Caki2 (cell line): ENCODE measurements at regions not wholly inside any gene's neighbourhood (a gene's known extent, or its start where the extent isn't known, plus 50 kb on each side); places are given as distances from the start of the nearest gene placed in this dataset.
"Not testable (repeated sequence)": the region's sequence is repeated elsewhere in the genome, so short reads cannot be mapped to it uniquely, and the experiment has no call there.

Experiments used
- DNase-seq: peaks from one replicate; pipeline ENCODE4 v3.0.0-alpha.2; 2015; ENCODE audit warnings: low read depth
- in situ Hi-C: cut with HindIII; loops from 2 replicates; pipeline ENCODE4 v1.10.0; 2016; ENCODE audit warnings: low sequenced_read_pairs, low pct_unique_long_range_greater_than_20kb, mixed read lengths

- in situ Hi-C loops: no loop called here
- DNase-seq: no peak
These were observed 172.9 kb upstream of the GLRA2 start for GRCh38 chrX:14356401-14356800.

GRCh38 chrX:14355556-14355955, 173.8 kb upstream of the GLRA2 start:
- in situ Hi-C loops: no loop called here
- no peak for DNase-seq

- in situ Hi-C loops: no loop called here
- DNase-seq: no peak
These were observed 174.8 kb upstream of the GLRA2 start for GRCh38 chrX:14354521-14354920.

GRCh38 chrX:14352511-14352910, 176.8 kb upstream of the GLRA2 start:
- no peak for DNase-seq

GRCh38 chrX:14351611-14352303, 177.6 kb upstream of the GLRA2 start:
- in situ Hi-C loops: no loop called here
- DNase-seq: no peak

More at GRCh38 chrX:14352511-14352910, 176.8 kb upstream of the GLRA2 start:
- in situ Hi-C loops: no loop called here

- in situ Hi-C loops: no loop called here
- DNase-seq: no peak
These were observed 181.8 kb upstream of the GLRA2 start for GRCh38 chrX:14347523-14347922.

- no peak for DNase-seq
- in situ Hi-C loops: no loop called here
These were observed 185.0 kb upstream of the GLRA2 start for GRCh38 chrX:14344172-14344940.

GRCh38 chrX:14309431-14309830, 219.9 kb upstream of the GLRA2 start:
- no peak for DNase-seq
- in situ Hi-C loops: no loop called here

GRCh38 chrX:14308976-14309375, 220.4 kb upstream of the GLRA2 start:
- in situ Hi-C loops, DNase-seq: not testable (repeated sequence)

- DNase-seq: no peak
- in situ Hi-C loops: no loop called here
These were observed 225.4 kb upstream of the GLRA2 start for GRCh38 chrX:14303891-14304290.

GRCh38 chrX:14302561-14302960, 226.8 kb upstream of the GLRA2 start:
- in situ Hi-C loops, DNase-seq: not testable (repeated sequence)

GRCh38 chrX:14300376-14300775, 229.0 kb upstream of the GLRA2 start:
- no peak for DNase-seq
- in situ Hi-C loops: no loop called here

- DNase-seq: no peak
- in situ Hi-C loops: no loop called here
These were observed 233.9 kb upstream of the GLRA2 start for GRCh38 chrX:14295426-14295825.

- in situ Hi-C loops: no loop called here
- DNase-seq: no peak
These were observed 237.5 kb upstream of the GLRA2 start for GRCh38 chrX:14291666-14292500.

- in situ Hi-C loops: no loop called here
- DNase-seq: no peak
These were observed 239.0 kb upstream of the GLRA2 start for GRCh38 chrX:14290335-14290734.

GRCh38 chrX:14274691-14275090, 245.0 kb upstream of the GEMIN8 start:
- in situ Hi-C loops: no loop called here
- no peak for DNase-seq

GRCh38 chrX:14267216-14267615, 237.5 kb upstream of the GEMIN8 start:
- in situ Hi-C loops: no loop called here
- no peak for DNase-seq

- DNase-seq: no peak
These were observed 237.0 kb upstream of the GEMIN8 start for GRCh38 chrX:14266705-14267104.

GRCh38 chrX:14243823-14244222, 214.1 kb upstream of the GEMIN8 start:
- DNase-seq: no peak
- in situ Hi-C loops: no loop called here

More at GRCh38 chrX:14266705-14267104, 237.0 kb upstream of the GEMIN8 start:
- in situ Hi-C loops: no loop called here
